HepG2 (cell line): ENCODE measurements at regions not wholly inside any gene's neighbourhood (a gene's known extent, or its start where the extent isn't known, plus 50 kb on each side); places are given as distances from the start of the nearest gene placed in this dataset.

Experiments
- ATAC-seq: fragments of 200-7000 bp; cut with Tn5 transposase; 3 replicates; pipeline ENCODE4 v1.9.1; 2020; ENCODE audit warnings: mild to moderate bottlenecking, moderate library complexity
- BruUV-seq: library from RNA; stranded (reverse); fragments of 400-500 nt; replicated peaks from 2 replicates; lab custom pipeline; 2021; lab: Mats Ljungman, UMichigan
- CTCF ChIA-PET: fragments of 300-600 bp; formaldehyde crosslinking; extraction: SDS; loops from one replicate; lab custom pipeline; 2021; ENCODE audit warnings: low total read pairs, inconsistent platforms, low intra/inter-chr PET ratio; lab: Yijun Ruan, JAX
- POLR2A ChIA-PET: fragments of 350-600 bp; sonication (Branson Sonifier 250); formaldehyde crosslinking; loops from one replicate; lab custom pipeline; 2020; ENCODE audit warnings: antibody characterized with exemption, inconsistent platforms; lab: Yijun Ruan, JAX
- DNase-seq: peaks from one replicate; pipeline ENCODE4 v3.0.0-alpha.2; 2015; ENCODE audit warnings: low spot score
- FAIRE-seq: peaks from 3 replicates; lab custom pipeline; 2011; peaks lifted over from hg19 to GRCh38; lab: Jason Lieb, UNC
- H2AFZ ChIP-seq: one replicate; pipeline ENCODE4 v1.6.1; 2011; ENCODE audit warnings: low read length, inconsistent platforms
- H3K27ac ChIP-seq: fragments of 300-600 bp; 3 replicates; pipeline ENCODE4 v1.8.0; 2011; ENCODE audit warnings: mixed run types, mild to moderate bottlenecking, mixed read lengths, low read length, inconsistent platforms; ENCODE audit not compliant: insufficient read depth; ENCODE audit errors: extremely low read length
- H3K27me3 ChIP-seq, 2 experiments: fragments of 200-600 bp in 1 of 2; 2 replicates in 1 of 2; 3 replicates in 1 of 2; pipeline versions ENCODE4 v1.6.0 to v1.8.0; 2011; ENCODE audit warnings: low read length in 2 of 2, mild to moderate bottlenecking in 2 of 2, moderate library complexity in 2 of 2, inconsistent platforms in 1 of 2; ENCODE audit not compliant: insufficient read depth in 2 of 2, control insufficient read depth in 1 of 2
- H3K36me3 ChIP-seq, 2 experiments: fragments of 200-600 bp in 1 of 2; replicated peaks in 1 of 2; 2 replicates in 1 of 2; 3 replicates in 1 of 2; pipeline versions ENCODE4 v1.5.1 to v1.8.0; 2011; ENCODE audit warnings: low read length in 2 of 2, inconsistent platforms in 1 of 2; ENCODE audit not compliant: insufficient read depth in 2 of 2, control insufficient read depth in 1 of 2
- H3K4me1 ChIP-seq: 2 replicates; pipeline ENCODE4 v1.5.1; 2012; ENCODE audit warnings: low read length, inconsistent platforms; ENCODE audit not compliant: insufficient read depth
- H3K4me2 ChIP-seq: 2 replicates; pipeline ENCODE4 v1.6.0; 2011; ENCODE audit warnings: low read depth, low read length, inconsistent platforms
- H3K4me3 ChIP-seq, 3 experiments: fragments of 200-600 bp in 1 of 3; sonication (generic), shearing (Covaris generic) in 1 of 3; replicated peaks in 1 of 3; 2 replicates each; pipeline ENCODE4 v1.5.1; 2011 to 2016; ENCODE audit warnings: low read length in 3 of 3, inconsistent platforms in 2 of 3, low read depth in 2 of 3, mild to moderate bottlenecking in 2 of 3, control low read depth in 1 of 3, mixed read lengths in 1 of 3; ENCODE audit not compliant: insufficient read depth in 1 of 3
- H3K79me2 ChIP-seq: one replicate; pipeline ENCODE4 v1.6.1; 2011; ENCODE audit warnings: low read length, inconsistent platforms; ENCODE audit not compliant: insufficient read depth
- H3K9ac ChIP-seq: 2 replicates; pipeline ENCODE4 v1.6.0; 2011; ENCODE audit warnings: mild to moderate bottlenecking, low read depth, low read length, inconsistent platforms; ENCODE audit not compliant: insufficient read depth
- H3K9me3 ChIP-seq: 2 replicates; pipeline ENCODE4 v1.5.1; 2012; ENCODE audit warnings: mild to moderate bottlenecking, low read length
- H4K20me1 ChIP-seq: 2 replicates; pipeline ENCODE4 v1.6.0; 2011; ENCODE audit warnings: inconsistent platforms, mild to moderate bottlenecking, low read length, moderate library complexity; ENCODE audit not compliant: insufficient read depth
- ARNTL ChIP-seq: sonication (generic); formaldehyde crosslinking; IDR thresholded peaks from 2 replicates; pipeline ENCODE4 v1.4.0; 2020; ENCODE audit warnings: mild to moderate bottlenecking, missing genetic modification reagents
- BCL6 ChIP-seq: IDR thresholded peaks from 2 replicates; pipeline ENCODE4 v1.6.1; 2016; ENCODE audit warnings: missing genetic modification reagents, missing compliant biosample characterization
- RORA ChIP-seq: sonication (generic); formaldehyde crosslinking; IDR thresholded peaks from 2 replicates; pipeline ENCODE4 v1.5.0; 2020; ENCODE audit warnings: mild to moderate bottlenecking, missing genetic modification reagents, moderate library complexity
- SNAPC4 ChIP-seq: sonication (generic); formaldehyde crosslinking; IDR thresholded peaks from 2 replicates; pipeline ENCODE4 v1.4.0; 2020; ENCODE audit warnings: mild to moderate bottlenecking, missing genetic modification reagents
- SUZ12 ChIP-seq: fragments of 150-350 bp; IDR thresholded peaks from 2 replicates; pipeline ENCODE4 v1.6.1; 2014; ENCODE audit warnings: low read depth, low read length
- TCF7L2 ChIP-seq: IDR thresholded peaks from 2 replicates; pipeline ENCODE4 v1.6.1; 2011; ENCODE audit warnings: mild to moderate bottlenecking, low read depth, low read length, moderate library complexity
- TEF ChIP-seq: sonication (generic); formaldehyde crosslinking; IDR thresholded peaks from 2 replicates; pipeline ENCODE4 v1.5.0; 2020; ENCODE audit warnings: missing genetic modification reagents
- ZBTB2 ChIP-seq: sonication (generic); formaldehyde crosslinking; IDR thresholded peaks from 2 replicates; pipeline ENCODE4 v1.8.0; 2022; ENCODE audit warnings: low read depth, missing genetic modification reagents
- ZFP36L1 ChIP-seq: sonication (generic); formaldehyde crosslinking; IDR thresholded peaks from 2 replicates; pipeline ENCODE4 v1.8.0; 2022; ENCODE audit warnings: mild to moderate bottlenecking, missing genetic modification reagents, moderate library complexity
- ZNF572 ChIP-seq: sonication (generic); formaldehyde crosslinking; IDR thresholded peaks from 2 replicates; pipeline ENCODE4 v1.5.1; 2020; ENCODE audit warnings: mild to moderate bottlenecking, missing genetic modification reagents
- ZNF670 ChIP-seq: sonication (generic); formaldehyde crosslinking; IDR thresholded peaks from 2 replicates; pipeline ENCODE4 v1.8.0; 2022; ENCODE audit warnings: mild to moderate bottlenecking, missing genetic modification reagents, borderline replicate concordance
- ZNF713 ChIP-seq: sonication (generic); formaldehyde crosslinking; IDR thresholded peaks from 2 replicates; pipeline ENCODE4 v1.4.0; 2020; ENCODE audit warnings: mild to moderate bottlenecking, missing genetic modification reagents
- WGBS: methylation state at CpG from one replicate; pipeline ENCODE4 v1.1.6; 2017; ENCODE audit warnings: low lambda C conversion rate; 5-methylcytosine and 5-hydroxymethylcytosine counted together
- in situ Hi-C: cut with HindIII; loops from 2 replicates; pipeline ENCODE4 v1.10.0; 2017; ENCODE audit warnings: low pct_unique_long_range_greater_than_20kb; ENCODE audit not compliant: extremely low pct_ligation_motif_present
- intact Hi-C: fragments of 100-400 bp; cut with micrococcal nuclease; formaldehyde crosslinking; loops from one replicate; pipeline ENCODE4 v1.10.0; 2022; ENCODE audit not compliant: unreplicated experiment
- TF ChIP-seq, protein P1 (sequence below): sonication (generic); formaldehyde crosslinking; IDR thresholded peaks from 2 replicates; pipeline ENCODE4 v1.4.0; 2020; ENCODE audit warnings: mild to moderate bottlenecking, missing genetic modification reagents

GRCh38 chr15:23897091-23897490, 210.0 kb upstream of the NDN start:
- TF ChIP-seq ZBTB2 (CRISPR knock-in tag): no peak
- TF ChIP-seq ZNF713 (CRISPR knock-in tag): no peak
- TF ChIP-seq ZFP36L1 (CRISPR knock-in tag): no peak
- TF ChIP-seq, protein P1, sequence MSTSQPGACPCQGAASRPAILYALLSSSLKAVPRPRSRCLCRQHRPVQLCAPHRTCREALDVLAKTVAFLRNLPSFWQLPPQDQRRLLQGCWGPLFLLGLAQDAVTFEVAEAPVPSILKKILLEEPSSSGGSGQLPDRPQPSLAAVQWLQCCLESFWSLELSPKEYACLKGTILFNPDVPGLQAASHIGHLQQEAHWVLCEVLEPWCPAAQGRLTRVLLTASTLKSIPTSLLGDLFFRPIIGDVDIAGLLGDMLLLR (CRISPR knock-in tag): no peak
- TF ChIP-seq RORA (CRISPR knock-in tag): no peak
- TF ChIP-seq ZNF572: no peak
- no peak for TF ChIP-seq BCL6 (CRISPR knock-in tag)
- TF ChIP-seq SNAPC4 (CRISPR knock-in tag): no peak
- no peak for TF ChIP-seq ZNF670 (CRISPR knock-in tag)
- TF ChIP-seq SUZ12: no peak
- no peak for TF ChIP-seq TCF7L2
- TF ChIP-seq TEF (CRISPR knock-in tag): no peak
- no peak for TF ChIP-seq ARNTL (CRISPR knock-in tag)
- CTCF ChIA-PET: no interaction called here
- no peak overlapping the region for H3K4me2 ChIP-seq
- ATAC-seq: no peak
- FAIRE-seq: no peak
- no peaks in the 10 kb centered on the region for H3K79me2 ChIP-seq
- H3K9me3 ChIP-seq: peaks cover 4% of the 10 kb centered on the region; the same call in 1 of the 2 replicates
- BruUV-seq: no TSS peak
- 26% methylated on average over 3 of the region's 6 CpGs for WGBS
- no peak overlapping the region for H3K9ac ChIP-seq
- H2AFZ ChIP-seq: no peak overlapping the region
- DNase-seq: no peak
- intact Hi-C loops (no loop called here), in situ Hi-C loops (no loop called here)
- H4K20me1 ChIP-seq: no peaks in the 10 kb centered on the region
- H3K4me3 ChIP-seq: no peak overlapping the region
- POLR2A ChIA-PET: no interaction called here
- H3K36me3 ChIP-seq: no peaks in the 10 kb centered on the region
- H3K27me3 ChIP-seq: no peaks in the 10 kb centered on the region
- H3K27ac ChIP-seq: no peak overlapping the region
- H3K4me1 ChIP-seq: no peaks in the 10 kb centered on the region
